ENCODE measurements at regions not wholly inside any gene's neighbourhood (a gene's known extent, or its start where the extent isn't known, plus 50 kb on each side); places are given as distances from the start of the nearest gene placed in this dataset.

DNA sequence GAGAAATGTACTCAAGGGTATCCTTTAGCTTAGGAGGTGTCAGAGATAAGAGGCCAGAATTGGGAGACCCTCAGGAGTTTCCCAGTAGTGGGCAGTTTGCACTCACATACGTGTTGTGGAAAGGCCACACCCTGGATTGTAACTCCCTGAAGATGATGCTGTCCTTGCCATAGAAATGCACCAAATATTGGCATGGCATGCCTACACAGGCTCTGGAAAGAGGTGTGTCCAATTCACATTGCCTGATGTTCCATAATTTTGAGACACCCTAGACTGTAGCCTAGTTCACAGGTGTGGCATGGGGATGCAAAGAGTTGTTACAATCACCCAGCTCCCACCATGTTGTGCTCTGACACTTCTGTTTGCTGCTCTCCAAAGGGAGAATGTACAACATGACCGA is 271.9 kb downstream of the CCDC85A start:
- TF ChIP-seq, protein P1, sequence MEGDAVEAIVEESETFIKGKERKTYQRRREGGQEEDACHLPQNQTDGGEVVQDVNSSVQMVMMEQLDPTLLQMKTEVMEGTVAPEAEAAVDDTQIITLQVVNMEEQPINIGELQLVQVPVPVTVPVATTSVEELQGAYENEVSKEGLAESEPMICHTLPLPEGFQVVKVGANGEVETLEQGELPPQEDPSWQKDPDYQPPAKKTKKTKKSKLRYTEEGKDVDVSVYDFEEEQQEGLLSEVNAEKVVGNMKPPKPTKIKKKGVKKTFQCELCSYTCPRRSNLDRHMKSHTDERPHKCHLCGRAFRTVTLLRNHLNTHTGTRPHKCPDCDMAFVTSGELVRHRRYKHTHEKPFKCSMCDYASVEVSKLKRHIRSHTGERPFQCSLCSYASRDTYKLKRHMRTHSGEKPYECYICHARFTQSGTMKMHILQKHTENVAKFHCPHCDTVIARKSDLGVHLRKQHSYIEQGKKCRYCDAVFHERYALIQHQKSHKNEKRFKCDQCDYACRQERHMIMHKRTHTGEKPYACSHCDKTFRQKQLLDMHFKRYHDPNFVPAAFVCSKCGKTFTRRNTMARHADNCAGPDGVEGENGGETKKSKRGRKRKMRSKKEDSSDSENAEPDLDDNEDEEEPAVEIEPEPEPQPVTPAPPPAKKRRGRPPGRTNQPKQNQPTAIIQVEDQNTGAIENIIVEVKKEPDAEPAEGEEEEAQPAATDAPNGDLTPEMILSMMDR (IDR thresholded peaks at IDR 0.05): no peak
- H3K9me3 ChIP-seq: no peaks in the 10 kb centered on the region

DNA sequence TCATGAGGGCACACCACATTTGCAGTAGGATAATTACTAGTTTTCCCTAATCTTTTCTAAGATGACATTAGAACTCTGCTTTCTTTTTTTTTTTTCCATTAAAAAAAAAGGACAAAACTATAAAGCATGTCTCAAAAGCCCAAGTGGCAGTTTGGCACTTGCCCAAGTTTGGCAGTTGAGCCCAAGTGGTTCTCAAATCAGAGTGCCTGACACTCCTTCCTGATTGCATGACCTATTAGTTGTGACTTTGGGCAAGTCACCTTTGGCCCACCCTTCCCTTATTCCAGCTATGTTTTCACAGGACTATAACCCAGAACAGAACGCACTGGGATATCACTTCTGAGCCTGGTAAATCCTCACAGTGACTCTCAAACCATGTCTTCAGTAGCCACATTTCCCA is 273.0 kb downstream of the CCDC85A start:
- H3K4me1 ChIP-seq (ENCODE audit: control insufficient read depth in 1 of 2, insufficient read depth in 1 of 2, low read depth in 1 of 2, low read length in 1 of 2): no peaks in the 10 kb centered on the region
- H3K27me3 ChIP-seq: no peaks in the 10 kb centered on the region
- H3K9me3 ChIP-seq: no peaks in the 10 kb centered on the region
- TF ChIP-seq, protein P1 (IDR thresholded peaks at IDR 0.05): no peak
- H3K4me3 ChIP-seq (ENCODE audit: low read depth in 1 of 2, low read length in 1 of 2): no peak overlapping the region
- no peak overlapping the region for H3K27ac ChIP-seq
- no peaks in the 10 kb centered on the region for H3K36me3 ChIP-seq

More for the DNA sequence above, 271.9 kb downstream of the CCDC85A start:
- H3K36me3 ChIP-seq: no peaks in the 10 kb centered on the region
- no peak overlapping the region for H3K4me3 ChIP-seq (ENCODE audit: low read depth in 1 of 2, low read length in 1 of 2)
- H3K27ac ChIP-seq: no peak overlapping the region
- H3K4me1 ChIP-seq (ENCODE audit: control insufficient read depth in 1 of 2, insufficient read depth in 1 of 2, low read depth in 1 of 2, low read length in 1 of 2): no peaks in the 10 kb centered on the region
- H3K27me3 ChIP-seq: no peaks in the 10 kb centered on the region

DNA sequence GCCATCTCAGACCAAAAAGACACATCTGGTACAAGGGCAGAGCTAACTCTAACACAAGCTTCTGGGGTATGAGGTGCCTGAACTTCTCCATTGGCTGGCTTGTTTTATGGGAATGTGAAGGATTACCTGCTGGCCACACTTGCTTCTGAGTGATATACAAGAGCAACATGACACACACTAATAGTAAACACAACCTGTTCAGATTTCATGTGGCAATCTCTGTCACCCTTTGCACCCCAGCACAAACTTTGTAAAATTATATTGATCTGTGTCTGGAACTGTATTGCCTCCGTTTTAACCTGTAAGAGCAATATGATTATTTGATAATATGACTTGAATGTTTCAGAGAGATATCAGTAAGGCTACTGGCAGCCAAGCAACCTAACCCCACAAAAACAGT is 276.7 kb downstream of the CCDC85A start:
- H3K4me3 ChIP-seq (ENCODE audit: low read depth in 1 of 2, low read length in 1 of 2): no peak overlapping the region
- TF ChIP-seq, protein P1 (IDR thresholded peaks at IDR 0.05): no peak
- H3K27me3 ChIP-seq: no peaks in the 10 kb centered on the region
- H3K4me1 ChIP-seq (ENCODE audit: control insufficient read depth in 1 of 2, insufficient read depth in 1 of 2, low read depth in 1 of 2, low read length in 1 of 2): no peaks in the 10 kb centered on the region
- no peaks in the 10 kb centered on the region for H3K36me3 ChIP-seq
- no peak overlapping the region for H3K27ac ChIP-seq
- no peaks in the 10 kb centered on the region for H3K9me3 ChIP-seq

DNA sequence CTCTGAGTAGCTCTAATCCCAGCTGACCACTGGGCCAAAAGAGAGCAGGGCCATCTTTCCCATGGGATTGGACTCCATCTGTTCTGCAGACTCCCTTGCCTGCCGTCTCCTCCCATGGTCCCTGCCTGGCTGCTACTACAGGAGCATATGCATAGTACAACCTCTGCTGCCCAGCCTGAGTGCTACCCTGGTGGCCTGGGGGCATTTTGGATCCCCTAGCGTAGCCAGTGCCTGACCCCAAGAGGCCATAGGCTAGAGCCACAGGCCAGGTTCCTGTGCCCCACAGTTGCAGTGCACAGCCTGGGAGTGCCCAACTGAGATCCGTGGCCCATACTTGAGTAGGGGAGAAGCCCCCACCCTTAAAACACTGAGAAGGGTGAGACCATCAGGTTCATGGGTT is 280.3 kb downstream of the CCDC85A start:
- TF ChIP-seq, protein P1 (IDR thresholded peaks at IDR 0.05): no peak
- H3K9me3 ChIP-seq: no peaks in the 10 kb centered on the region
- no peaks in the 10 kb centered on the region for H3K36me3 ChIP-seq
- no peaks in the 10 kb centered on the region for H3K4me1 ChIP-seq (ENCODE audit: control insufficient read depth in 1 of 2, insufficient read depth in 1 of 2, low read depth in 1 of 2, low read length in 1 of 2)
- H3K4me3 ChIP-seq (ENCODE audit: low read depth in 1 of 2, low read length in 1 of 2): no peak overlapping the region
- H3K27ac ChIP-seq: no peak overlapping the region
- H3K27me3 ChIP-seq: no peaks in the 10 kb centered on the region

DNA sequence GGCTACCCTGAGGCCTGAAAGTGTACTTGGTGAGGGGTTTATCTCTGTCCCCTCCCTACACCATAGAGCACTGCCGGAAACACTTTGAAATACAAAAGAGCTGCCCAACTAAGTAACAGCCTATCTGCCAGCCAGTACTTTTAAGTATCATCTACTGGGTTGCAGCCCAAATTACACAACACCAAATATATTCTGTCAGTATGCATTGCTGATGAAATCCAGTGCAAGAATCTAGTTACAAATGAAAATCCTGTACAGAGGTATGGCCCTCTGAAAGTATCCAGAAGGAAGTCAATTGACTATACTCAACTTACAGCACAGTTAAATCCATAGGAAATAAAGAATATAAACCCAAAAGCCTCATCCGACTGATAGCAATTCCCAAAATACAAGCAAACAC is 280.8 kb downstream of the CCDC85A start:
- Histone ChIP-seq H3K4me1 (ENCODE audit: control insufficient read depth in 1 of 2, insufficient read depth in 1 of 2, low read depth in 1 of 2, low read length in 1 of 2) (no peaks in the 10 kb centered on the region), H3K4me3 (ENCODE audit: low read depth in 1 of 2, low read length in 1 of 2) (no peak overlapping the region), H3K27me3 (no peaks in the 10 kb centered on the region), H3K36me3 (no peaks in the 10 kb centered on the region), H3K27ac (no peak overlapping the region), H3K9me3 (no peaks in the 10 kb centered on the region)
- TF ChIP-seq, protein P1 (IDR thresholded peaks at IDR 0.05): no peak

DNA sequence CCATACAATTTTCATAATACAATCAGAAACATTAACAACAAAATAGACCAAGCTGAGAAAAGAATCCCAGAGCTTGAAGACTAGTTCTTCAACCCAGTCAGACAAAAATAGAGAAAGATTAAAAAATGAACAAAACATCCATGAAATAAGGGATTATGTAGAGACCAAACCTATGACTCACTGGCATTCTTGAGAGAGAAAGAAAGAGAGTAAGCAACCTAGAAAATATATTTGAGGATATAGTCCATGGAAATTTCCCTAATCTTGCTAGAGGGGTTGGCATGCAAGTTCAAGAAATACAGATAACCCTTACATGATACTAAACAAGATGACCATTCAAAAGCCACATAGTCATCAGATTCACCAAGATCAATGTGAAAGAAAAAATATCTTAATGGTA is 281.7 kb downstream of the CCDC85A start:
- Histone ChIP-seq H3K36me3 (no peaks in the 10 kb centered on the region), H3K4me3 (ENCODE audit: low read depth in 1 of 2, low read length in 1 of 2) (no peak overlapping the region), H3K9me3 (no peaks in the 10 kb centered on the region), H3K27me3 (no peaks in the 10 kb centered on the region), H3K27ac (no peak overlapping the region), H3K4me1 (ENCODE audit: control insufficient read depth in 1 of 2, insufficient read depth in 1 of 2, low read depth in 1 of 2, low read length in 1 of 2) (no peaks in the 10 kb centered on the region)
- TF ChIP-seq, protein P1 (IDR thresholded peaks at IDR 0.05): no peak

Measured in neutrophil (primary cell).